Smooth muscle cell (in vitro differentiated cells): ENCODE measurements at regions not wholly inside any gene's neighbourhood (a gene's known extent, or its start where the extent isn't known, plus 50 kb on each side); places are given as distances from the start of the nearest gene placed in this dataset.

ENCODE experiments used
- DNase-seq: peaks from one replicate; lab custom pipeline; 2025; ENCODE audit not compliant: unreplicated experiment; lab: John Stamatoyannopoulos, UW
- H2AFZ ChIP-seq: fragments of 200-600 bp; sonication (generic); 2 replicates; pipeline ENCODE4 v1.6.0; 2016; ENCODE audit warnings: antibody characterized with exemption, low read depth, mild to moderate bottlenecking
- H3F3A ChIP-seq: fragments of 200-600 bp; sonication (generic); 2 replicates; pipeline ENCODE4 v1.6.0; 2017; ENCODE audit warnings: antibody characterized with exemption, low read depth
- H3K27ac ChIP-seq: fragments of 200-600 bp; sonication (generic); 2 replicates; pipeline ENCODE4 v1.5.1; 2016; ENCODE audit warnings: low read depth, mild to moderate bottlenecking
- H3K27me3 ChIP-seq: fragments of 200-600 bp; sonication (generic); 2 replicates; pipeline ENCODE4 v1.6.1; 2016; ENCODE audit warnings: low read depth, mild to moderate bottlenecking
- H3K36me3 ChIP-seq: fragments of 200-600 bp; sonication (generic); 2 replicates; pipeline ENCODE4 v1.5.1; 2016; ENCODE audit warnings: low read depth
- H3K4me1 ChIP-seq: fragments of 200-600 bp; sonication (generic); 2 replicates; pipeline ENCODE4 v1.5.1; 2016; ENCODE audit warnings: low read depth
- H3K4me2 ChIP-seq: fragments of 200-600 bp; sonication (generic); 2 replicates; pipeline ENCODE4 v1.6.0; 2016; ENCODE audit warnings: mild to moderate bottlenecking
- H3K4me3 ChIP-seq: fragments of 200-600 bp; sonication (generic); 2 replicates; pipeline ENCODE4 v1.5.1; 2016; ENCODE audit warnings: mild to moderate bottlenecking
- H3K79me2 ChIP-seq: fragments of 200-600 bp; sonication (generic); 2 replicates; pipeline ENCODE4 v1.6.0; 2016; ENCODE audit warnings: low read depth, mild to moderate bottlenecking
- H3K9ac ChIP-seq: fragments of 200-600 bp; sonication (generic); 2 replicates; pipeline ENCODE4 v1.6.0; 2016; ENCODE audit warnings: low read depth
- H3K9me3 ChIP-seq: fragments of 200-600 bp; sonication (generic); replicated peaks from 2 replicates; pipeline ENCODE4 v1.5.1; 2016; ENCODE audit warnings: low read depth
- H4K20me1 ChIP-seq: fragments of 200-600 bp; sonication (generic); 2 replicates; pipeline ENCODE4 v1.6.0; 2016; ENCODE audit warnings: low read depth
- CTCF ChIP-seq: fragments of 200-600 bp; sonication (generic); IDR thresholded peaks from 2 replicates; pipeline ENCODE4 v1.5.1; 2017; ENCODE audit warnings: borderline replicate concordance, mild to moderate bottlenecking, antibody characterized with exemption; ENCODE audit not compliant: insufficient read depth, poor library complexity, severe bottlenecking
- WGBS: methylation state at CpG from one replicate; pipeline ENCODE4 v1.1.7; 2016; ENCODE audit warnings: low lambda C conversion rate; 5-methylcytosine and 5-hydroxymethylcytosine counted together

GRCh38 chr10:64156166-64156565 is 635.0 kb downstream of the REEP3 start:
- Histone ChIP-seq H3K79me2 (no peaks in the 10 kb centered on the region), H3K4me3 (no peak overlapping the region), H3K4me1 (peaks cover 6% of the 10 kb centered on the region), H3F3A (no peaks in the 10 kb centered on the region), H2AFZ (no peak overlapping the region), H4K20me1 (no peaks in the 10 kb centered on the region), H3K36me3 (no peaks in the 10 kb centered on the region), H3K9me3 (no peaks in the 10 kb centered on the region), H3K9ac (no peak overlapping the region), H3K27ac (no peak overlapping the region), H3K27me3 (no peaks in the 10 kb centered on the region), H3K4me2 (no peak overlapping the region)
- no peak for TF ChIP-seq CTCF
- 87% methylated on average over 3 of the region's 3 CpGs for WGBS
- no peak for DNase-seq

- Histone ChIP-seq H3K9me3 (no peaks in the 10 kb centered on the region), H3F3A (no peaks in the 10 kb centered on the region), H3K79me2 (no peaks in the 10 kb centered on the region), H3K4me3 (no peak overlapping the region), H3K27ac (no peak overlapping the region), H3K27me3 (no peaks in the 10 kb centered on the region), H3K9ac (no peak overlapping the region), H4K20me1 (no peaks in the 10 kb centered on the region), H2AFZ (no peak overlapping the region), H3K36me3 (no peaks in the 10 kb centered on the region), H3K4me1 (peaks cover 6% of the 10 kb centered on the region), H3K4me2 (no peak overlapping the region)
- 98% methylated on average over 2 of the region's 2 CpGs for WGBS
- DNase-seq = no peak
- no peak for TF ChIP-seq CTCF
Measured at GRCh38 chr10:64158551-64158950, 637.4 kb downstream of the REEP3 start.

GRCh38 chr10:64159910-64160872 is 639.0 kb downstream of the REEP3 start:
- no peak overlapping the region for H3K4me2 ChIP-seq
- H3K9me3 ChIP-seq = no peaks in the 10 kb centered on the region
- H4K20me1 ChIP-seq = no peaks in the 10 kb centered on the region
- no peaks in the 10 kb centered on the region for H3K27me3 ChIP-seq
- no peaks in the 10 kb centered on the region for H3F3A ChIP-seq
- no peaks in the 10 kb centered on the region for H3K79me2 ChIP-seq
- peaks cover 6% of the 10 kb centered on the region for H3K4me1 ChIP-seq
- no peak for DNase-seq
- no peak overlapping the region for H2AFZ ChIP-seq
- TF ChIP-seq CTCF = no peak
- no peak overlapping the region for H3K9ac ChIP-seq
- WGBS = 50% methylated on average over 2 of the region's 2 CpGs
- H3K4me3 ChIP-seq = no peak overlapping the region
- H3K27ac ChIP-seq = no peak overlapping the region
- no peaks in the 10 kb centered on the region for H3K36me3 ChIP-seq
